ENCODE measurements at regions not wholly inside any gene's neighbourhood (a gene's known extent, or its start where the extent isn't known, plus 50 kb on each side); places are given as distances from the start of the nearest gene placed in this dataset.

DNA sequence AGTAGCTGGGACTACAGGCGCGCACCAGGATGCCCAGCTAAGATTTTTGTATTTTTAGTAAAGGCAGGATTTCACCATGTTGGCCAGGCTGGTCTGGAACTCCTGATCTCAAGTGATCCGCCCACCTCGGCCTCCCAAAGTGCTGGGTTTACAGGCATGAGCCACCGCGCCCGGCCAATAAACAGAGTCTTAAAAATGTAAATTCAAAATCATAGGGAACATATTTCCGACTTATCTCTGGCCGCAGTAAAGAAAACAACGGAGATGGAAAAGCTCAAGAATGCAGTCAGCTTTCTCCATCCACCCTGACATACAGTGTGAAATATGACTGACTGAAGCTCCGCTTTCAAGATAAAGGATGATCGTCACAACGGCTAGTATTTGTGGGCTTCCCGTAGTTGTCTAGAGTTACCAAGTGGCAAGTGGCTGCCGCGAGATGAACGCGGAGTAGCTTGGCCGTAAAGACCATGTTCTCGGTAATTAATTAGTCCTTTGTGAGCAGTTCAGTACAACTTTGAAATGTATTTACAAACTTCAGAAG lies 495.1 kb upstream of the FAT1 start:
- no peak for TF ChIP-seq POLR2AphosphoS5 (IDR thresholded peaks at IDR 0.05; ENCODE audit: insufficient read depth in 1 of 2, low read depth in 1 of 2)
- no peak for TF ChIP-seq POLR2A (IDR thresholded peaks at IDR 0.05)
